Activated CD8-positive, alpha-beta T cell treated with anti-CD3 and anti-CD28 coated beads for 36 hours (primary cell): ENCODE measurements at regions not wholly inside any gene's neighbourhood (a gene's known extent, or its start where the extent isn't known, plus 50 kb on each side); places are given as distances from the start of the nearest gene placed in this dataset.

Experiments
- ATAC-seq: fragments of 200-7000 bp; cut with Tn5 transposase; one replicate; pipeline ENCODE4 v1.10.0; 2021; ENCODE audit warnings: mild to moderate bottlenecking, moderate library complexity
- CTCF ChIA-PET: fragments of 350-600 bp; sonication (Branson Sonifier 250); formaldehyde crosslinking; loops from one replicate; lab custom pipeline; 2021; ENCODE audit warnings: antibody characterized with exemption; lab: Charles Lee
- POLR2A ChIA-PET: fragments of 350-600 bp; sonication (Branson Sonifier 250); formaldehyde crosslinking; loops from one replicate; lab custom pipeline; 2021; ENCODE audit warnings: antibody characterized with exemption; lab: Charles Lee
- DNase-seq: peaks from one replicate; pipeline ENCODE4 v3.0.0-alpha.2; 2020
- H3K27ac Mint-ChIP-seq: one replicate; pipeline ENCODE4 v1.8.0; 2021; ENCODE audit warnings: mild to moderate bottlenecking, mixed read lengths
- H3K27me3 Mint-ChIP-seq: one replicate; pipeline ENCODE4 v1.8.0; 2021; ENCODE audit warnings: mixed read lengths
- H3K36me3 Mint-ChIP-seq: one replicate; pipeline ENCODE4 v1.8.0; 2021; ENCODE audit warnings: low read depth, mixed read lengths
- H3K4me1 Mint-ChIP-seq: one replicate; pipeline ENCODE4 v1.8.0; 2021; ENCODE audit warnings: low read depth, mixed read lengths
- H3K4me3 Mint-ChIP-seq: one replicate; pipeline ENCODE4 v1.8.0; 2021; ENCODE audit warnings: mild to moderate bottlenecking, moderate library complexity, mixed read lengths
- H3K9me3 Mint-ChIP-seq: one replicate; pipeline ENCODE4 v1.8.0; 2021; ENCODE audit warnings: mixed read lengths
- intact Hi-C: fragments of 100-400 bp; cut with micrococcal nuclease; formaldehyde crosslinking; loops from one replicate; pipeline ENCODE4 v1.10.0; 2022
- TF ChIP-seq, protein P1 (sequence below): fragments of 200-600 bp; IDR thresholded peaks from one replicate; pipeline ENCODE4 v1.8.0; 2022; ENCODE audit warnings: antibody characterized with exemption, mild to moderate bottlenecking

DNA sequence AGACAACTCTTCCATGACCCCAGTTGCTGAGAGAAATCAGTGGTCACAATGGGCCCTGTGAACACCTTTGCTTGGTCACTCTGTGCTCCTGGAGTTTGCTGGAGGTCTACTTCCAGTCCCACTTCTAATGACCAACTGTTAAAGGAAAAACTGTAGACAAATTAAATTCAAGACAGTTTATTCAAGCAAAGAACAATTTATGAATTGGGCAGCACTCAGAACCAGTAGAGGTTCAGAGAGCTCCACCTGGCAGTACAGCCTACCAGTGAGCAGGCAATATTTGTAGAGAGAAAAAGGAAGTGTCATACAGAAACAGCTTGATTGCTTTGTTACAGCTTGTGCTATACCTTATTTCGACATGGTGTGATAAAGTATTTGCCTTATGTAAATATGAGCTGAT lies 116.5 kb downstream of the HS3ST3B1 start:
- CTCF ChIA-PET, result no interaction called here
- peaks cover 4% of the 10 kb centered on the region for H3K9me3 Mint-ChIP-seq
- H3K4me1 Mint-ChIP-seq, result peaks cover 2% of the 10 kb centered on the region
- DNase-seq (no peak), ATAC-seq (no peak)
- no peak overlapping the region for H3K27ac Mint-ChIP-seq
- TF ChIP-seq, protein P1, sequence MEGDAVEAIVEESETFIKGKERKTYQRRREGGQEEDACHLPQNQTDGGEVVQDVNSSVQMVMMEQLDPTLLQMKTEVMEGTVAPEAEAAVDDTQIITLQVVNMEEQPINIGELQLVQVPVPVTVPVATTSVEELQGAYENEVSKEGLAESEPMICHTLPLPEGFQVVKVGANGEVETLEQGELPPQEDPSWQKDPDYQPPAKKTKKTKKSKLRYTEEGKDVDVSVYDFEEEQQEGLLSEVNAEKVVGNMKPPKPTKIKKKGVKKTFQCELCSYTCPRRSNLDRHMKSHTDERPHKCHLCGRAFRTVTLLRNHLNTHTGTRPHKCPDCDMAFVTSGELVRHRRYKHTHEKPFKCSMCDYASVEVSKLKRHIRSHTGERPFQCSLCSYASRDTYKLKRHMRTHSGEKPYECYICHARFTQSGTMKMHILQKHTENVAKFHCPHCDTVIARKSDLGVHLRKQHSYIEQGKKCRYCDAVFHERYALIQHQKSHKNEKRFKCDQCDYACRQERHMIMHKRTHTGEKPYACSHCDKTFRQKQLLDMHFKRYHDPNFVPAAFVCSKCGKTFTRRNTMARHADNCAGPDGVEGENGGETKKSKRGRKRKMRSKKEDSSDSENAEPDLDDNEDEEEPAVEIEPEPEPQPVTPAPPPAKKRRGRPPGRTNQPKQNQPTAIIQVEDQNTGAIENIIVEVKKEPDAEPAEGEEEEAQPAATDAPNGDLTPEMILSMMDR, result no peak
- POLR2A ChIA-PET, result interaction anchor here (0.6 kb wide), 1 partner anchor 116 kb away, joined by 3 read pairs; no protein-coding TSS in a partner anchor
- H3K36me3 Mint-ChIP-seq, result no peaks in the 10 kb centered on the region
- intact Hi-C loops, result no loop called here
- no peak overlapping the region for H3K4me3 Mint-ChIP-seq
- no peaks in the 10 kb centered on the region for H3K27me3 Mint-ChIP-seq

DNA sequence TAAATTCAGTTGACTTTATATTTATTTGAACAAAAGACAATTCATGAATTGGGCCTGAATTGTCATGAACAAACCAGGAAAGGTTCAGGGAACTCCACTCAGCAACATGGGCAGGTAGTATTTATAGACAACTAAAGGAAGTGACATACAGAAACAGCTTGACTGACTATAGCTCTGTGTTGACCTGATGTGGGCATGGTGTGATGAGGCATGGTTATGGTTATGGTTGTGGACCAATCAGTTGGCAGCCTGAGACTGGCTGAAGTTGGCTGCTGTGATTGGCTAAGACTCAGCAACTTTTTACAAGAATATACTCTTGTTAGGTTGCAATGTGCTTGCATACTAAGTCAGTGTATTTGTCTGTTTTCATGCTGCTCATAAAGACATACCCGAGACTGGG lies 108.4 kb downstream of the HS3ST3B1 start:
- TF ChIP-seq, protein P1, result no peak
- ChIA-PET POLR2A (no interaction called here), CTCF (interaction anchor here (1.0 kb wide), 1 partner anchor 18 kb away, joined by 6 read pairs; no protein-coding TSS in a partner anchor)
- DNase-seq (no peak), ATAC-seq (peak; percentile 53)
- Mint-ChIP-seq H3K4me1 (peaks cover 16% of the 10 kb centered on the region), H3K9me3 (no peaks in the 10 kb centered on the region), H3K27ac (no peak overlapping the region), H3K27me3 (no peaks in the 10 kb centered on the region), H3K36me3 (no peaks in the 10 kb centered on the region), H3K4me3 (no peak overlapping the region)
- intact Hi-C loops, result no loop called here

DNA sequence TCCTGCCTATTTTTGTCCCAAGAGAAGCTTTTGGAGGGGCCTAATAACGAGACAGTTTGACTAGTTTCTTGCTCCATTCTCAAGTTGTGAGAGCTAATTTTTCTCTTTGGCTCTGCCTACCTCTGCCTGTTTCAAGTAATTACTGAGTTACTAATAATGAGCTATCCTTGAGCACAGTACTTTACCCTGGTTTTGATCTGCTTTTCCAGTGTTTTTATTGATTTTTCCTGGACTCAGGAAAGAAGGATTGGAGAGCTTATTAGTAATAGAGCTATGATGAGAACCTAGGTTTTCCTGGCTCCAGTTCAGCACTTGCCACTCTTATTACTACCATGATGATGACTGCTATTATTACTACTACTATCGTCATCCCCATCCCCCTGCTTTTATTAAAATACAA lies 106.7 kb downstream of the HS3ST3B1 start:
- H3K4me3 Mint-ChIP-seq, result no peak overlapping the region
- ChIA-PET CTCF (interaction anchor here (0.8 kb wide), 1 partner anchor 21 kb away, joined by 3 read pairs; no protein-coding TSS in a partner anchor), POLR2A (interaction anchor here (0.7 kb wide), 1 partner anchor 44 kb away, joined by 3 read pairs; no protein-coding TSS in a partner anchor)
- H3K36me3 Mint-ChIP-seq, result no peaks in the 10 kb centered on the region
- TF ChIP-seq, protein P1, result no peak
- no peaks in the 10 kb centered on the region for H3K9me3 Mint-ChIP-seq
- H3K27me3 Mint-ChIP-seq, result no peaks in the 10 kb centered on the region
- no peak for DNase-seq
- no peak for ATAC-seq
- peaks cover 25% of the 10 kb centered on the region for H3K4me1 Mint-ChIP-seq
- H3K27ac Mint-ChIP-seq, result no peak overlapping the region
- intact Hi-C loops, result no loop called here

DNA sequence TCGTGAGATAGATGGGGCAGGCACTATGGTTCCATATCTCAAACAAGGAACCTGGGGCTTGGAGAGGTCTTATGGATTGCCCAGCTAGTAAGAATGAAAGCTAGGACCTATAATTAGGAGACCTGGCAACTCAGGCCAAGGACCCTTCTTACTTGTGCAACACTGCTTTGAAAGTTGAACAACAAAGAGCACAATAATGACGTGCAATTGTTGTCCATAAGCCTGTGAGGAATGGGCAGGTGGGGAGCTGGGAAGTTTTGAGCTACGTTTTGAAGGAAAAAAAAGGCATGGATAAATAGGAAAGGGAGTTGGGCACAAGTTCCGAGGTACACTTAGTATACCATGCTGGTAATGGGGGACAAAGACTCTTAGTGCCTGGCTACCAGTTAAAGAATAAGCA lies 104.3 kb downstream of the HS3ST3B1 start:
- DNase-seq, result no peak
- H3K27ac Mint-ChIP-seq, result no peak overlapping the region
- CTCF ChIA-PET, result interaction anchor here (1.1 to 3.5 kb wide), 2 partner anchors 23 to 101 kb away, joined by 3 to 14 read pairs; no protein-coding TSS in a partner anchor
- H3K9me3 Mint-ChIP-seq, result peaks cover 3% of the 10 kb centered on the region
- ATAC-seq, result no peak
- H3K4me1 Mint-ChIP-seq, result peaks cover 25% of the 10 kb centered on the region
- no peak overlapping the region for H3K4me3 Mint-ChIP-seq
- TF ChIP-seq, protein P1, result no peak
- H3K36me3 Mint-ChIP-seq, result no peaks in the 10 kb centered on the region
- intact Hi-C loops, result no loop called here
- POLR2A ChIA-PET, result interaction anchor here (0.6 to 2.4 kb wide), 2 partner anchors 23 to 56 kb away, joined by 3 to 8 read pairs; no protein-coding TSS in a partner anchor
- H3K27me3 Mint-ChIP-seq, result no peaks in the 10 kb centered on the region
